CD4-positive, alpha-beta T cell treated with Interleukin-1 beta for 1 hour (primary cell): ENCODE measurements at regions not wholly inside any gene's neighbourhood (a gene's known extent, or its start where the extent isn't known, plus 50 kb on each side); places are given as distances from the start of the nearest gene placed in this dataset.
"Not testable (repeated sequence)": the region's sequence is repeated elsewhere in the genome, so short reads cannot be mapped to it uniquely, and the experiment has no call there.

Source experiments
- DNase-seq, 2 donors: peaks; one replicate each; pipeline ENCODE4 v3.0.0-alpha.2; 2020 to 2022

GRCh38 chr21:5105939-5106708, 5415.3 kb upstream of the TPTE start:
- peak in 1 of 2 donors; percentile 11 for DNase-seq

GRCh38 chr21:5106767-5107464, 5414.5 kb upstream of the TPTE start:
- DNase-seq = not testable (repeated sequence)

- not testable (repeated sequence) for DNase-seq
Measured at GRCh38 chr21:5107637-5108036, 5413.7 kb upstream of the TPTE start.

- DNase-seq = not testable (repeated sequence)
Measured at GRCh38 chr21:5108048-5108775, 5413.2 kb upstream of the TPTE start.

GRCh38 chr21:5111197-5111596, 5410.2 kb upstream of the TPTE start:
- DNase-seq = not testable (repeated sequence)

GRCh38 chr21:5113092-5113491, 5408.3 kb upstream of the TPTE start:
- not testable (repeated sequence) for DNase-seq

- DNase-seq = not testable (repeated sequence)
Measured at GRCh38 chr21:5114468-5114867, 5406.9 kb upstream of the TPTE start.

- DNase-seq = not testable (repeated sequence)
Measured at GRCh38 chr21:5114893-5115645, 5406.3 kb upstream of the TPTE start.

GRCh38 chr21:5115646-5116343, 5405.6 kb upstream of the TPTE start:
- DNase-seq = peak in 1 of 2 donors; percentile 52

- not testable (repeated sequence) for DNase-seq
Measured at GRCh38 chr21:5116344-5117123, 5404.8 kb upstream of the TPTE start.

GRCh38 chr21:5117135-5117534, 5404.2 kb upstream of the TPTE start:
- DNase-seq = not testable (repeated sequence)

GRCh38 chr21:5117666-5118295, 5403.6 kb upstream of the TPTE start:
- peak in 1 of 2 donors; percentile 47 for DNase-seq

- peak; percentile 48 to 77 for DNase-seq
Measured at GRCh38 chr21:5118296-5118679, 5403.1 kb upstream of the TPTE start.

GRCh38 chr21:5119179-5119578, 5402.2 kb upstream of the TPTE start:
- DNase-seq = not testable (repeated sequence)

- not testable (repeated sequence) for DNase-seq
Measured at GRCh38 chr21:5121399-5121798, 5400.0 kb upstream of the TPTE start.

GRCh38 chr21:5121849-5122248, 5399.5 kb upstream of the TPTE start:
- not testable (repeated sequence) for DNase-seq

GRCh38 chr21:5123655-5124054, 5397.7 kb upstream of the TPTE start:
- DNase-seq = peak; percentile 79 to 82

- DNase-seq = peak; percentile 97 to 98
Measured at GRCh38 chr21:5128261-5128660, 5393.1 kb upstream of the TPTE start.

GRCh38 chr21:5133824-5134223, 5387.6 kb upstream of the TPTE start:
- DNase-seq = not testable (repeated sequence)

GRCh38 chr21:5136406-5136805, 5385.0 kb upstream of the TPTE start:
- not testable (repeated sequence) for DNase-seq

GRCh38 chr21:5137006-5137405, 5384.4 kb upstream of the TPTE start:
- DNase-seq = not testable (repeated sequence)
